ENCODE measurements at regions not wholly inside any gene's neighbourhood (a gene's known extent, or its start where the extent isn't known, plus 50 kb on each side); places are given as distances from the start of the nearest gene placed in this dataset.

GRCh38 chr3:164186095-164186494, 892.2 kb downstream of the SI start:
- in situ Hi-C loops (cut with HindIII; ENCODE audit: low pct_unique_long_range_greater_than_20kb, low sequenced_read_pairs): no loop called here

GRCh38 chr3:164179110-164179774, 899.1 kb downstream of the SI start:
- in situ Hi-C loops (cut with HindIII; ENCODE audit: low pct_unique_long_range_greater_than_20kb, low sequenced_read_pairs): no loop called here
- no peak for DNase-seq (ENCODE audit: low read depth, low spot score)

More at GRCh38 chr3:164186095-164186494, 892.2 kb downstream of the SI start:
- peak; percentile 28 for DNase-seq (ENCODE audit: low read depth, low spot score)

GRCh38 chr3:164174059-164174458, 904.2 kb downstream of the SI start:
- peak; percentile 19 for DNase-seq (ENCODE audit: low read depth, low spot score)
- in situ Hi-C loops (cut with HindIII; ENCODE audit: low pct_unique_long_range_greater_than_20kb, low sequenced_read_pairs): no loop called here

GRCh38 chr3:164155400-164155799, 922.9 kb downstream of the SI start:
- in situ Hi-C loops (cut with HindIII; ENCODE audit: low pct_unique_long_range_greater_than_20kb, low sequenced_read_pairs): no loop called here
- DNase-seq (ENCODE audit: low read depth, low spot score): no peak

GRCh38 chr3:164144824-164145223, 933.5 kb downstream of the SI start:
- no peak for DNase-seq (ENCODE audit: low read depth, low spot score)
- in situ Hi-C loops (cut with HindIII; ENCODE audit: low pct_unique_long_range_greater_than_20kb, low sequenced_read_pairs): no loop called here

GRCh38 chr3:164132878-164133277, 945.4 kb downstream of the SI start:
- in situ Hi-C loops (cut with HindIII; ENCODE audit: low pct_unique_long_range_greater_than_20kb, low sequenced_read_pairs): no loop called here
- no peak for DNase-seq (ENCODE audit: low read depth, low spot score)

- DNase-seq (ENCODE audit: low read depth, low spot score): no peak
- in situ Hi-C loops (cut with HindIII; ENCODE audit: low pct_unique_long_range_greater_than_20kb, low sequenced_read_pairs): no loop called here
These were observed 964.6 kb downstream of the SI start for GRCh38 chr3:164113371-164114332.

GRCh38 chr3:164096352-164096751, 981.9 kb downstream of the SI start:
- in situ Hi-C loops (cut with HindIII; ENCODE audit: low pct_unique_long_range_greater_than_20kb, low sequenced_read_pairs): no loop called here
- no peak for DNase-seq (ENCODE audit: low read depth, low spot score)

GRCh38 chr3:164095949-164096348, 982.3 kb downstream of the SI start:
- DNase-seq (ENCODE audit: low read depth, low spot score): no peak
- in situ Hi-C loops (cut with HindIII; ENCODE audit: low pct_unique_long_range_greater_than_20kb, low sequenced_read_pairs): no loop called here

GRCh38 chr3:164095279-164095678, 983.0 kb downstream of the SI start:
- DNase-seq (ENCODE audit: low read depth, low spot score): no peak
- in situ Hi-C loops (cut with HindIII; ENCODE audit: low pct_unique_long_range_greater_than_20kb, low sequenced_read_pairs): no loop called here

GRCh38 chr3:164094546-164094945, 983.8 kb downstream of the SI start:
- in situ Hi-C loops (cut with HindIII; ENCODE audit: low pct_unique_long_range_greater_than_20kb, low sequenced_read_pairs): no loop called here
- no peak for DNase-seq (ENCODE audit: low read depth, low spot score)

- in situ Hi-C loops (cut with HindIII; ENCODE audit: low pct_unique_long_range_greater_than_20kb, low sequenced_read_pairs): no loop called here
- DNase-seq (ENCODE audit: low read depth, low spot score): no peak
These were observed 998.1 kb downstream of the SI start for GRCh38 chr3:164080208-164080607.

- no peak for DNase-seq (ENCODE audit: low read depth, low spot score)
- in situ Hi-C loops (cut with HindIII; ENCODE audit: low pct_unique_long_range_greater_than_20kb, low sequenced_read_pairs): no loop called here
These were observed 1014.0 kb downstream of the SI start for GRCh38 chr3:164064298-164064697.

GRCh38 chr3:164060923-164061322, 1017.4 kb downstream of the SI start:
- DNase-seq (ENCODE audit: low read depth, low spot score): no peak

GRCh38 chr3:164049847-164050246, 1028.4 kb downstream of the SI start:
- no peak for DNase-seq (ENCODE audit: low read depth, low spot score)
- in situ Hi-C loops (cut with HindIII; ENCODE audit: low pct_unique_long_range_greater_than_20kb, low sequenced_read_pairs): no loop called here

More at GRCh38 chr3:164060923-164061322, 1017.4 kb downstream of the SI start:
- in situ Hi-C loops (cut with HindIII; ENCODE audit: low pct_unique_long_range_greater_than_20kb, low sequenced_read_pairs): no loop called here

GRCh38 chr3:164048451-164048850, 1029.8 kb downstream of the SI start:
- in situ Hi-C loops (cut with HindIII; ENCODE audit: low pct_unique_long_range_greater_than_20kb, low sequenced_read_pairs): no loop called here
- DNase-seq (ENCODE audit: low read depth, low spot score): no peak

- DNase-seq (ENCODE audit: low read depth, low spot score): peak; percentile 21
These were observed 1037.3 kb downstream of the SI start for GRCh38 chr3:164040991-164041390.

GRCh38 chr3:164030194-164030593, 1048.1 kb downstream of the SI start:
- DNase-seq (ENCODE audit: low read depth, low spot score): no peak
- in situ Hi-C loops (cut with HindIII; ENCODE audit: low pct_unique_long_range_greater_than_20kb, low sequenced_read_pairs): no loop called here

More at GRCh38 chr3:164040991-164041390, 1037.3 kb downstream of the SI start:
- in situ Hi-C loops (cut with HindIII; ENCODE audit: low pct_unique_long_range_greater_than_20kb, low sequenced_read_pairs): no loop called here

- no peak for DNase-seq (ENCODE audit: low read depth, low spot score)
These were observed 1053.5 kb downstream of the SI start for GRCh38 chr3:164024786-164025185.

More at GRCh38 chr3:164024786-164025185, 1053.5 kb downstream of the SI start:
- in situ Hi-C loops (cut with HindIII; ENCODE audit: low pct_unique_long_range_greater_than_20kb, low sequenced_read_pairs): no loop called here

Measured in SK-MEL-5 (cell line).